HepG2 (cell line): ENCODE measurements at regions not wholly inside any gene's neighbourhood (a gene's known extent, or its start where the extent isn't known, plus 50 kb on each side); places are given as distances from the start of the nearest gene placed in this dataset.

Source experiments
- ATAC-seq: fragments of 200-7000 bp; cut with Tn5 transposase; 3 replicates; pipeline ENCODE4 v1.9.1; 2020; ENCODE audit warnings: mild to moderate bottlenecking, moderate library complexity
- BruUV-seq: library from RNA; stranded (reverse); fragments of 400-500 nt; replicated peaks from 2 replicates; lab custom pipeline; 2021; lab: Mats Ljungman, UMichigan
- CTCF ChIA-PET: fragments of 300-600 bp; formaldehyde crosslinking; extraction: SDS; loops from one replicate; lab custom pipeline; 2021; ENCODE audit warnings: low total read pairs, inconsistent platforms, low intra/inter-chr PET ratio; lab: Yijun Ruan, JAX
- POLR2A ChIA-PET: fragments of 350-600 bp; sonication (Branson Sonifier 250); formaldehyde crosslinking; loops from one replicate; lab custom pipeline; 2020; ENCODE audit warnings: antibody characterized with exemption, inconsistent platforms; lab: Yijun Ruan, JAX
- DNase-seq: peaks from one replicate; pipeline ENCODE4 v3.0.0-alpha.2; 2015; ENCODE audit warnings: low spot score
- FAIRE-seq: peaks from 3 replicates; lab custom pipeline; 2011; peaks lifted over from hg19 to GRCh38; lab: Jason Lieb, UNC
- H2AFZ ChIP-seq: one replicate; pipeline ENCODE4 v1.6.1; 2011; ENCODE audit warnings: low read length, inconsistent platforms
- H3K27ac ChIP-seq: fragments of 300-600 bp; 3 replicates; pipeline ENCODE4 v1.8.0; 2011; ENCODE audit warnings: mixed run types, mild to moderate bottlenecking, mixed read lengths, low read length, inconsistent platforms; ENCODE audit not compliant: insufficient read depth; ENCODE audit errors: extremely low read length
- H3K27me3 ChIP-seq, 2 experiments: fragments of 200-600 bp in 1 of 2; 2 replicates in 1 of 2; 3 replicates in 1 of 2; pipeline versions ENCODE4 v1.6.0 to v1.8.0; 2011; ENCODE audit warnings: low read length in 2 of 2, mild to moderate bottlenecking in 2 of 2, moderate library complexity in 2 of 2, inconsistent platforms in 1 of 2; ENCODE audit not compliant: insufficient read depth in 2 of 2, control insufficient read depth in 1 of 2
- H3K36me3 ChIP-seq, 2 experiments: fragments of 200-600 bp in 1 of 2; replicated peaks in 1 of 2; 2 replicates in 1 of 2; 3 replicates in 1 of 2; pipeline versions ENCODE4 v1.5.1 to v1.8.0; 2011; ENCODE audit warnings: low read length in 2 of 2, inconsistent platforms in 1 of 2; ENCODE audit not compliant: insufficient read depth in 2 of 2, control insufficient read depth in 1 of 2
- H3K4me1 ChIP-seq: 2 replicates; pipeline ENCODE4 v1.5.1; 2012; ENCODE audit warnings: low read length, inconsistent platforms; ENCODE audit not compliant: insufficient read depth
- H3K4me2 ChIP-seq: 2 replicates; pipeline ENCODE4 v1.6.0; 2011; ENCODE audit warnings: low read depth, low read length, inconsistent platforms
- H3K4me3 ChIP-seq, 3 experiments: fragments of 200-600 bp in 1 of 3; sonication (generic), shearing (Covaris generic) in 1 of 3; replicated peaks in 1 of 3; 2 replicates each; pipeline ENCODE4 v1.5.1; 2011 to 2016; ENCODE audit warnings: low read length in 3 of 3, inconsistent platforms in 2 of 3, low read depth in 2 of 3, mild to moderate bottlenecking in 2 of 3, control low read depth in 1 of 3, mixed read lengths in 1 of 3; ENCODE audit not compliant: insufficient read depth in 1 of 3
- H3K79me2 ChIP-seq: one replicate; pipeline ENCODE4 v1.6.1; 2011; ENCODE audit warnings: low read length, inconsistent platforms; ENCODE audit not compliant: insufficient read depth
- H3K9ac ChIP-seq: 2 replicates; pipeline ENCODE4 v1.6.0; 2011; ENCODE audit warnings: mild to moderate bottlenecking, low read depth, low read length, inconsistent platforms; ENCODE audit not compliant: insufficient read depth
- H3K9me3 ChIP-seq: 2 replicates; pipeline ENCODE4 v1.5.1; 2012; ENCODE audit warnings: mild to moderate bottlenecking, low read length
- H4K20me1 ChIP-seq: 2 replicates; pipeline ENCODE4 v1.6.0; 2011; ENCODE audit warnings: inconsistent platforms, mild to moderate bottlenecking, low read length, moderate library complexity; ENCODE audit not compliant: insufficient read depth
- ATF7 ChIP-seq, 2 experiments: fragments of 450-650 bp in 1 of 2; sonication (generic) in 1 of 2; formaldehyde crosslinking in 1 of 2; IDR thresholded peaks; 2 replicates each; pipeline versions ENCODE4 v1.4.0 to v1.6.1; 2016 to 2020; ENCODE audit warnings: antibody characterized with exemption in 1 of 2, mild to moderate bottlenecking in 1 of 2, missing genetic modification reagents in 1 of 2
- CEBPB ChIP-seq: IDR thresholded peaks from 2 replicates; pipeline ENCODE4 v1.6.1; 2011; ENCODE audit warnings: low read depth, low read length, improper control_type of control experiment, borderline replicate concordance
- CHD4 ChIP-seq: fragments of 200-600 bp; sonication (generic); IDR thresholded peaks from 2 replicates; pipeline ENCODE4 v1.7.0; 2017; ENCODE audit warnings: mild to moderate bottlenecking, low read length, borderline replicate concordance
- GATA4 ChIP-seq: sonication (generic); IDR thresholded peaks from 2 replicates; pipeline ENCODE4 v1.6.1; 2016; ENCODE audit warnings: antibody characterized with exemption, low read depth, borderline replicate concordance
- SIX4 ChIP-seq: sonication (generic); formaldehyde crosslinking; IDR thresholded peaks from 2 replicates; pipeline ENCODE4 v1.4.0; 2020; ENCODE audit warnings: missing genetic modification reagents
- ZNF552 ChIP-seq: sonication (generic); formaldehyde crosslinking; IDR thresholded peaks from 2 replicates; pipeline ENCODE4 v1.9.0; 2022; ENCODE audit warnings: missing genetic modification reagents, mild to moderate bottlenecking, borderline replicate concordance
- ZNF574 ChIP-seq: sonication (generic); formaldehyde crosslinking; IDR thresholded peaks from 2 replicates; pipeline ENCODE4 v1.4.0; 2020; ENCODE audit warnings: missing genetic modification reagents
- WGBS: methylation state at CpG from one replicate; pipeline ENCODE4 v1.1.6; 2017; ENCODE audit warnings: low lambda C conversion rate; 5-methylcytosine and 5-hydroxymethylcytosine counted together
- in situ Hi-C: cut with HindIII; loops from 2 replicates; pipeline ENCODE4 v1.10.0; 2017; ENCODE audit warnings: low pct_unique_long_range_greater_than_20kb; ENCODE audit not compliant: extremely low pct_ligation_motif_present
- intact Hi-C: fragments of 100-400 bp; cut with micrococcal nuclease; formaldehyde crosslinking; loops from one replicate; pipeline ENCODE4 v1.10.0; 2022; ENCODE audit not compliant: unreplicated experiment
- TF ChIP-seq, protein P1 (sequence below), 2 experiments: sonication (generic) in 1 of 2; formaldehyde crosslinking in 1 of 2; IDR thresholded peaks; 2 replicates each; pipeline versions ENCODE4 v1.4.0 to v1.6.1; 2018 to 2020; ENCODE audit warnings: missing genetic modification reagents in 2 of 2, borderline replicate concordance in 1 of 2, low read depth in 1 of 2, mild to moderate bottlenecking in 1 of 2, missing biosample characterization in 1 of 2

- DNase-seq = no peak
- Histone ChIP-seq H2AFZ (no peak overlapping the region), H3K9ac (no peak overlapping the region), H4K20me1 (no peaks in the 10 kb centered on the region), H3K79me2 (no peaks in the 10 kb centered on the region), H3K9me3 (peaks cover 11% of the 10 kb centered on the region), H3K4me3 (no peak overlapping the region), H3K4me1 (no peaks in the 10 kb centered on the region), H3K4me2 (no peak overlapping the region), H3K27ac (no peak overlapping the region), H3K27me3 (no peaks in the 10 kb centered on the region), H3K36me3 (no peaks in the 10 kb centered on the region)
- intact Hi-C loops = no loop called here
- FAIRE-seq = no peak
- no peak for TF ChIP-seq GATA4
- TF ChIP-seq SIX4 (CRISPR knock-in tag) = no peak
- no peak for TF ChIP-seq ZNF574 (CRISPR knock-in tag)
- in situ Hi-C loops = no loop called here
- BruUV-seq = no TSS peak
- ATAC-seq = no peak
- POLR2A ChIA-PET = no interaction called here
- CTCF ChIA-PET = no interaction called here
These were observed 359.1 kb upstream of the SEMA3A start for GRCh38 chr7:84553711-84554110.

GRCh38 chr7:84549409-84549808 is 354.8 kb upstream of the SEMA3A start:
- TF ChIP-seq CHD4 (no peak), CEBPB (peak; percentile 39; the same call in 1 of the 2 replicates), ZNF552 (CRISPR knock-in tag) (no peak), ATF7 (IDR thresholded peaks at IDR 0.05) (peak; percentile 35), ATF7 (CRISPR knock-in tag; IDR thresholded peaks at IDR 0.05) (no peak)
- TF ChIP-seq, protein P1, sequence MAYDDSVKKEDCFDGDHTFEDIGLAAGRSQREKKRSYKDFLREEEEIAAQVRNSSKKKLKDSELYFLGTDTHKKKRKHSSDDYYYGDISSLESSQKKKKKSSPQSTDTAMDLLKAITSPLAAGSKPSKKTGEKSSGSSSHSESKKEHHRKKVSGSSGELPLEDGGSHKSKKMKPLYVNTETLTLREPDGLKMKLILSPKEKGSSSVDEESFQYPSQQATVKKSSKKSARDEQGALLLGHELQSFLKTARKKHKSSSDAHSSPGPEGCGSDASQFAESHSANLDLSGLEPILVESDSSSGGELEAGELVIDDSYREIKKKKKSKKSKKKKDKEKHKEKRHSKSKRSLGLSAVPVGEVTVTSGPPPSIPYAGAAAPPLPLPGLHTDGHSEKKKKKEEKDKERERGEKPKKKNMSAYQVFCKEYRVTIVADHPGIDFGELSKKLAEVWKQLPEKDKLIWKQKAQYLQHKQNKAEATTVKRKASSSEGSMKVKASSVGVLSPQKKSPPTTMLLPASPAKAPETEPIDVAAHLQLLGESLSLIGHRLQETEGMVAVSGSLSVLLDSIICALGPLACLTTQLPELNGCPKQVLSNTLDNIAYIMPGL (CRISPR knock-in tag; IDR thresholded peaks at IDR 0.05; ENCODE audit: borderline replicate concordance in 1 of 2, low read depth in 1 of 2) = no peak
- TF ChIP-seq, all 625 proteins: peak for 2
- no peaks in the 10 kb centered on the region for H4K20me1 ChIP-seq
- no peak overlapping the region for H2AFZ ChIP-seq
- no peak overlapping the region for H3K9ac ChIP-seq
- H3K27me3 ChIP-seq = no peaks in the 10 kb centered on the region
- ChIA-PET CTCF (no interaction called here), POLR2A (no interaction called here)
- ATAC-seq (no peak), FAIRE-seq (no peak), DNase-seq (no peak)
- H3K4me1 ChIP-seq = no peaks in the 10 kb centered on the region
- in situ Hi-C loops = no loop called here
- intact Hi-C loops = no loop called here
- 0% methylated on average over 1 of the region's 1 CpG for WGBS
- no peak overlapping the region for H3K4me2 ChIP-seq
- no peaks in the 10 kb centered on the region for H3K36me3 ChIP-seq
- H3K79me2 ChIP-seq = no peaks in the 10 kb centered on the region
- no peaks in the 10 kb centered on the region for H3K9me3 ChIP-seq
- H3K4me3 ChIP-seq = no peak overlapping the region
- no peak overlapping the region for H3K27ac ChIP-seq
- no TSS peak for BruUV-seq
